RWPE2 (cell line): ENCODE measurements at regions not wholly inside any gene's neighbourhood (a gene's known extent, or its start where the extent isn't known, plus 50 kb on each side); places are given as distances from the start of the nearest gene placed in this dataset.
"Not testable (repeated sequence)": the region's sequence is repeated elsewhere in the genome, so short reads cannot be mapped to it uniquely, and the experiment has no call there.

Source experiments
- ATAC-seq: fragments of 200-7000 bp; cut with Tn5 transposase; 3 replicates; pipeline ENCODE4 v1.9.1; 2021; ENCODE audit warnings: low read depth
- DNase-seq: peaks from one replicate; pipeline ENCODE4 v3.0.0-alpha.2; 2020; ENCODE audit warnings: low spot score
- H3K27ac ChIP-seq: fragments of 450-650 bp; 2 replicates; pipeline ENCODE4 v1.5.1; 2017; ENCODE audit warnings: mild to moderate bottlenecking; ENCODE audit not compliant: poor library complexity, severe bottlenecking
- H3K27me3 ChIP-seq: fragments of 250-450 bp; sonication (Bioruptor Pico); 2 replicates; pipeline ENCODE4 v1.5.1; 2021; ENCODE audit warnings: mild to moderate bottlenecking, moderate library complexity; ENCODE audit not compliant: insufficient read depth, poor library complexity, severe bottlenecking
- H3K36me3 ChIP-seq: fragments of 250-450 bp; sonication (Bioruptor Pico); 2 replicates; pipeline ENCODE4 v1.5.1; 2020; ENCODE audit warnings: low read depth, mild to moderate bottlenecking, moderate library complexity
- H3K4me1 ChIP-seq: fragments of 250-450 bp; sonication (Bioruptor Pico); 2 replicates; pipeline ENCODE4 v1.5.1; 2021; ENCODE audit warnings: mild to moderate bottlenecking, moderate library complexity; ENCODE audit not compliant: insufficient read depth, poor library complexity, severe bottlenecking
- H3K4me3 ChIP-seq: fragments of 250-450 bp; sonication (Bioruptor Pico); 2 replicates; pipeline ENCODE4 v1.5.1; 2021; ENCODE audit warnings: mild to moderate bottlenecking, moderate library complexity; ENCODE audit not compliant: severe bottlenecking
- H3K9me3 ChIP-seq: fragments of 250-450 bp; sonication (Bioruptor Pico); 2 replicates; pipeline ENCODE4 v1.5.1; 2021; ENCODE audit warnings: mild to moderate bottlenecking, moderate library complexity; ENCODE audit not compliant: severe bottlenecking
- CTCF ChIP-seq: fragments of 450-650 bp; IDR thresholded peaks from one replicate; pipeline ENCODE4 v1.5.1; 2017; ENCODE audit warnings: mild to moderate bottlenecking, moderate library complexity; ENCODE audit not compliant: poor library complexity, severe bottlenecking

GRCh38 chr2:7646661-7647060 lies 729.4 kb downstream of the RNF144A start:
- no peaks in the 10 kb centered on the region for H3K27me3 ChIP-seq
- H3K4me1 ChIP-seq = no peaks in the 10 kb centered on the region
- H3K27ac ChIP-seq = no peak overlapping the region
- DNase-seq (no peak), ATAC-seq (no peak)
- no peaks in the 10 kb centered on the region for H3K36me3 ChIP-seq
- H3K9me3 ChIP-seq = no peaks in the 10 kb centered on the region
- H3K4me3 ChIP-seq = no peak overlapping the region
- TF ChIP-seq CTCF = no peak

GRCh38 chr2:7648221-7648795 lies 731.1 kb downstream of the RNF144A start:
- no peaks in the 10 kb centered on the region for H3K9me3 ChIP-seq

GRCh38 chr2:7649461-7650228 lies 732.4 kb downstream of the RNF144A start:
- Histone ChIP-seq H3K27ac (no peak overlapping the region), H3K9me3 (no peaks in the 10 kb centered on the region), H3K36me3 (no peaks in the 10 kb centered on the region), H3K4me3 (no peak overlapping the region), H3K27me3 (no peaks in the 10 kb centered on the region), H3K4me1 (no peaks in the 10 kb centered on the region)
- ATAC-seq (no peak), DNase-seq (no peak)
- no peak for TF ChIP-seq CTCF

More at GRCh38 chr2:7648221-7648795, 731.1 kb downstream of the RNF144A start:
- no peak for TF ChIP-seq CTCF
- ATAC-seq (no peak), DNase-seq (no peak)
- Histone ChIP-seq H3K27ac (no peak overlapping the region), H3K4me3 (no peak overlapping the region), H3K36me3 (no peaks in the 10 kb centered on the region), H3K4me1 (no peaks in the 10 kb centered on the region), H3K27me3 (no peaks in the 10 kb centered on the region)

- DNase-seq = no peak
- no peak for TF ChIP-seq CTCF
- no peak for ATAC-seq
- Histone ChIP-seq H3K36me3 (no peaks in the 10 kb centered on the region), H3K4me3 (no peak overlapping the region), H3K27me3 (no peaks in the 10 kb centered on the region), H3K27ac (no peak overlapping the region), H3K4me1 (no peaks in the 10 kb centered on the region), H3K9me3 (no peaks in the 10 kb centered on the region)
Measured at GRCh38 chr2:7653617-7654016, 736.4 kb downstream of the RNF144A start.

GRCh38 chr2:7655629-7656028 lies 738.4 kb downstream of the RNF144A start:
- no peak for DNase-seq
- no peak overlapping the region for H3K27ac ChIP-seq
- no peaks in the 10 kb centered on the region for H3K36me3 ChIP-seq
- no peaks in the 10 kb centered on the region for H3K9me3 ChIP-seq
- H3K27me3 ChIP-seq = no peaks in the 10 kb centered on the region
- TF ChIP-seq CTCF = no peak
- no peak for ATAC-seq
- no peak overlapping the region for H3K4me3 ChIP-seq
- no peaks in the 10 kb centered on the region for H3K4me1 ChIP-seq

- not testable (repeated sequence) for H3K27ac ChIP-seq, ATAC-seq, H3K4me1 ChIP-seq, H3K4me3 ChIP-seq, DNase-seq, H3K27me3 ChIP-seq, H3K9me3 ChIP-seq, H3K36me3 ChIP-seq
Measured at GRCh38 chr2:7657526-7657925, 740.3 kb downstream of the RNF144A start.
